22Rv1 (cell line): ENCODE measurements at regions not wholly inside any gene's neighbourhood (a gene's known extent, or its start where the extent isn't known, plus 50 kb on each side); places are given as distances from the start of the nearest gene placed in this dataset.

Experiments
- ZFX ChIP-seq: fragments of 450-650 bp; IDR thresholded peaks from 2 replicates; pipeline ENCODE4 v1.6.1; 2017; ENCODE audit warnings: antibody characterized with exemption, borderline replicate concordance
- TF ChIP-seq, protein P1 (sequence below): fragments of 450-650 bp; IDR thresholded peaks from 2 replicates; pipeline ENCODE4 v1.5.1; 2017; ENCODE audit warnings: mild to moderate bottlenecking

DNA sequence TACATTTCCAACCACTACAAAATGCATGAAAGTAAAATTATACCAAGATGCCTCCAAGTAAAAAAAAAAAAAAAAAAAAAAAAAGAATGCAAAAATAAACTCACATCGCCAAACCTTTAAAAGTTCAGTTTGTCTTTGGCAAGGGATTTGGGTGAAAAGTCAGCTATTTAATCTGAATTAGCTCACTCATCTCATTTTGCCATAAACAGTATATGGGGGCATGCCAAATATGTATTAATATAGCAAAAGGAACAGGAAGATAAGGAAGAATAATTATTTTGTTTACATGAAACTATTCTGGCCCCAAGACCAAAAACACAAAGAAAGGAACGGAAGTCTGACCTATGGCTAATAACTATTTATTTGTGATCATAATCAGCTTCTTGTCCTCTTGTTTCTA lies 114.7 kb upstream of the SLC6A14 start:
- TF ChIP-seq, protein P1, sequence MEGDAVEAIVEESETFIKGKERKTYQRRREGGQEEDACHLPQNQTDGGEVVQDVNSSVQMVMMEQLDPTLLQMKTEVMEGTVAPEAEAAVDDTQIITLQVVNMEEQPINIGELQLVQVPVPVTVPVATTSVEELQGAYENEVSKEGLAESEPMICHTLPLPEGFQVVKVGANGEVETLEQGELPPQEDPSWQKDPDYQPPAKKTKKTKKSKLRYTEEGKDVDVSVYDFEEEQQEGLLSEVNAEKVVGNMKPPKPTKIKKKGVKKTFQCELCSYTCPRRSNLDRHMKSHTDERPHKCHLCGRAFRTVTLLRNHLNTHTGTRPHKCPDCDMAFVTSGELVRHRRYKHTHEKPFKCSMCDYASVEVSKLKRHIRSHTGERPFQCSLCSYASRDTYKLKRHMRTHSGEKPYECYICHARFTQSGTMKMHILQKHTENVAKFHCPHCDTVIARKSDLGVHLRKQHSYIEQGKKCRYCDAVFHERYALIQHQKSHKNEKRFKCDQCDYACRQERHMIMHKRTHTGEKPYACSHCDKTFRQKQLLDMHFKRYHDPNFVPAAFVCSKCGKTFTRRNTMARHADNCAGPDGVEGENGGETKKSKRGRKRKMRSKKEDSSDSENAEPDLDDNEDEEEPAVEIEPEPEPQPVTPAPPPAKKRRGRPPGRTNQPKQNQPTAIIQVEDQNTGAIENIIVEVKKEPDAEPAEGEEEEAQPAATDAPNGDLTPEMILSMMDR, result no peak
- TF ChIP-seq ZFX, result no peak
